NCI-H1417 (cell line): ENCODE measurements at regions not wholly inside any gene's neighbourhood (a gene's known extent, or its start where the extent isn't known, plus 50 kb on each side); places are given as distances from the start of the nearest gene placed in this dataset.
A peak's percentile ranks its signal among the peaks of the same experiment; 100 is the strongest.

ENCODE experiments used
- DNase-seq, 3 experiments: peaks; one replicate each; lab custom pipeline; 2025; lab: John Stamatoyannopoulos, UW

DNA sequence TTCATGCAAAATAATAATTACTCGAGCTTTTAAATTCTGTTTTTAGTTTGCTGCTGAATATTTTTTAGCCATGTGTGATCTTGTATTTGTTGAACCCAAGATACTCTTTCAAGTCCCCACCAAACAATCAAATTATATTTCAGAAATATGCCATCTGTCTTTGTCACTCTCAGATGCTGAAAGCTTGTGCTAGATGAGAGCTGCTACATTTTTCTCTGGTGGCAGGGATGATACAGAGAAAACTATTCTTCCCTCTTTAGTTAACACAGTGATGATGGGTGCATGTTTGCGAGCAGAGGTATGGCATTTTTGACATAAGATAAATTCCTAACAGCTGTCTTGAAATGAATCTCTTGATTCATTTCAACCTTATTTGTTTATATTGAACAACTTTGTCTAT, 100.6 kb upstream of the NPHP3 start:
- no peak for DNase-seq

DNA sequence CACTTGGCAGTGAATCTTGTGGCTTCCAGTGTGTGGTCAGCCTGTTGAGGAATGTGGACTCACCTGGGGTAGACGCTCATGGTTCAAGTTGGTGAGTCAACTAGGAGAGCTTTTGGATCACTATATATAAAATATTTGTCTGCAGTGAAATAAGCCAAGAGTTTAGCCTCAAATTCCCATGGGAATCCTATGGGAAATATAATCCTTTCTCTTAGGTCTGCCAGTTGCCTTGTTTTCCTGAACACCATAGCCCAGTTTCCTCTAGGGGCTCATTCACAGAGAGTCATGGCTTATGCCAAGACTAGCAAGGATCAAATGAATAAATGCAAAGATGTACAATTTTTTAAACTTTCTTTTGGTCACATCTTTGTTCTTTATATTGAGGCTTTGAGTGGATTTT, 100.1 kb upstream of the NPHP3 start:
- DNase-seq: no peak

DNA sequence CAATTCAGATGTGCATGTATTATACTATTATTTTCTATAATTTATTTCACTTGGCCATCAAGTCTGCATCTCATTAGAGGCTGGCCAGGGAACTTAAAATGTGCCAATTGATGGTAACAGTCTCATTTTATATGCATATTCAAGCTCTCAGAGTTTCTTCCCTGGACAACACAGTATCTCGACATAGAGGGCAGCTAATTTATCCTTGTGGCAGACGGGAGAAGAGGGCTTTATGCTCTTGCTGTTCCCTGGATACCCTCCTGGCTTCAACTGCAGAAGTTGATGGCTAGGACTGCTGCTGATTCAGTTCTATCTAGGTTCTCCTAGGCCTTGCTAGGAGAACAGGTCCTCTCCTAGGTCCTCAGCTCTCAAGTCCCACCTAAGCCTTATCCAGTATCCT, 99.1 kb upstream of the NPHP3 start:
- no peak for DNase-seq

DNA sequence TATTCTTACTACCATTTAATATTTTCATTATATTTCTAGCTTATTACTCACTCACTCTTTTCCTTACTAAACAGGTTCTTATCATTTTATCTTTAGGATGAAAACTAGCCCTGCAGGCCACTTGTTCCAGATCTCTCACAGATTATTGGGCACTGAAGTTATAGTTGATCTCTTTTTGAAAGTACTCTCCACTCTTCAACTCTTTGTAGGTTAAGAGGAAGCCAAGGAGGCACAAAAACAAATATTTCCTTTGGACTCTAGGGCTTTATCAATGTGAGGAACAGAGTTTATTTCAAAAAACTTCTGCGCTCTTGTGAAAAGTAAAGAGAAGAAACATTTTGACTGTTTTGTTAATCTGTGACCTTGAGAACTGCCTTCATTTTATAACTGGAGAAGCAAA, 96.0 kb upstream of the NPHP3 start:
- no peak for DNase-seq

DNA sequence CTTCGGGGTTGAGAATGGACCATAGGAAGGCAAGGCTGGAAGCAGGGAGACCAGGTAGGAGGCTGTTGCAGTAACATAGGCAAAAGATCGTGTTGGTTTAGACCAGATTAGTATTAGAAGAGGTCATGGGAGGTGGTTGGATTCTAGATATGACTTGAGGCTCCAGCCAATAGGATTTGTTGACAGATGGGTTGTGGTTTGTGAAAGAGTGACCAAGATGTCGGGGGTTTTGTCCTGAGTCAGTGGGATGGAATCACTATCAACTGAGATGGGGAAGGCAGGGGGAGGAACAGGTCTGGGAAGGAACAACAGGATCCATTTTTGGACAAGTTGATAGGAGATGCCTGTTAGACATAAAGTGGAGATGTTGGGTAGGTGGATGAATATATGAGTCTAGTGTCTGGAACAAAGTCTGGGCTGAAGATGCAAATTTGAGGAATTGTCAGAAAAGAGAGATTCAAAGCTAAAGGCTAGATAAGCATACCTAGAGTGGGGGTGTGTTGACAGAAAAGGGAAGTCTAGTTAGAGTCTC, 95.5 kb upstream of the NPHP3 start:
- DNase-seq: no peak

DNA sequence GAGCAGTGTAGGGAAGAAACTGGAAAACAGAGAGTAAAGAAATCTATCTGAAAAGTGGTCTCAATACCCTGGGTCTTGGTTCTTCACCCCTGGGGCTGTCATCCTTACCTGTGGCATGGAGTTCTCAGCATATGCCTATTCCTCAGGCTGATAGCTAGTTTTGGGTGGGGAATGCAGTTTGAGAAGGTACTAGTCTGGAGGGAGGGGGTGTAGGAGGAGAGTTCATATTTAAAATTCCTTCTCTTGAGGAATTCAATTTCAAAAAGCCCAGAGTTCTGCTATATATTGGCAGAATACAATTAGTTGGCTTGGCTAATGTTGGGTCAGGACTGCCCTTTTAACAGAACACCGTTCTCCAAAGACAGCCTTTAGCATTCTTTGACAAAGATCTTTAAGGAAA, 82.9 kb upstream of the NPHP3 start:
- DNase-seq: no peak

DNA sequence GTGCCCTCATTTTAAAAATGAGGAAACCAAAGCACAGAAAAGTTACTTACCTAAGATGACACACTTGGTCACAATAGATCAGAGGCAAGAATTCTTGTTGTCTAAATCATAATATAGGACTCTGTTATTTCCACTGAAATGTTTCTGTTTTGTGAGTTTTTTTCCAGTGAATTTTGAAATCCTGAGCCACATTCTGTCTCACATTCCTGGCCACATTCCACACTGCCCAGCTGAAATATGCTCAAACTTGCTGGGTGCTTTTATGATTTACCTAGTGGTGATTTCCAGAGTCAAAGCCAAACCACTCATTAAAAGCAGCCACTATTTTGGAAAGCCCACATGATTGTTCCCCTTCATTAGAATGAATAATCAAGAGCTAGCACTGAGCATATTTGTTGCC, 82.3 kb upstream of the NPHP3 start:
- no peak for DNase-seq

DNA sequence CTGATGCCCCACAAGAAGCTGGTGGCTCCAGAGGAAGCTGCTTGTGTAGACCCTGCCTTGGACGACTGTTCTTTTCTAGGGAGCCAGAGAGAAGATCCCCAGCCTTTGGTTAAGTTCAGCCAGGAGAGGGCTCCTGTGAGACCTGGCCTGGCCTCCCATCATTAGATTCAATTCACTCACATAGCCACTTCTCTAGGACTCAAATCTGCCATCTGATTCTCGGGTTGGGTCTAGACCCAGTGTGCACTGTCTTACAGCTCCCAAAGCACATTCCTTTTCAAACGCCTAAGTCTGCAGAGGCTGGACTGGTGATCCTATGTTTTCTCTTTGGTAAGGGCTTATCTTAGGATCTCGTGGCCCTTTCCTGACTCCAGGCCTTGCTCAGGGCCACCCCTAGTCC, 81.7 kb upstream of the NPHP3 start:
- peak in 1 of 3 experiments; percentile 10 for DNase-seq

DNA sequence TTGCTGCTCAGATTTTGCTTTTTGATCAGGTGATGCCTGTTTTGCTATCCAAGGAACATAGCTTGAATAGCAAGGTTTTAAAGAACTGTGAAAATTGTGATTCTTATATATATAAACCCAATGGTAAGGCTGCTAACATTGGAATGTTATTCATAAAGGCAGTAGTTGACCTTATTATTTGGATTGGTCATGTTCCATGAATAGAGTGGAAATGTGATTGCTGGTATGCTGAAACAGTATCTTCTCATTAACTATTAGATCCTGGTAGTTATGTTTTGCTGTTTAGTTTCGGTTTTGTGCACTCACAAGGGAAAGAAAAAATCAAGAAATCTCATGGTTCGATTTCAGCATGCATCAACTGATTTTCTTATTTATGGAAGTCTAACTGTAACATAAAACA, 78.7 kb upstream of the NPHP3 start:
- no peak for DNase-seq

DNA sequence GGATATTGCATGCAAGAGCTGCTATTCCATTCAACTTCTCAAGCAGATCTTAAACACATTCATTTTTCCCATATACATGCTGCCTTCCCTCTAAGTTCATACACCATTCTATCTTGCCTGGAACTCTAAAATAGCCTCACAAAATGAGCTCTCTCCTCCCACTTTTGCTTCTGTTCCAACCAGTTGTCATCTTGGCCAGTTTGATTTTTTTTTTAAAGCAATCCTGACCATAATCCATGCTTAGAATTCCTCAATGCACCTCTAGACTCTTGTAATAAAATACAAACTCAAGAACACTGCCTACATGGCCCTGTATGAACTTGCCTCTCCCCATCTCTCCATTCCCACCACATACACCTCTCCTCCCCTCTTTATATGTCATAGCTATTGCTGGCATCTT, 68.6 kb upstream of the NPHP3 start:
- DNase-seq: no peak

DNA sequence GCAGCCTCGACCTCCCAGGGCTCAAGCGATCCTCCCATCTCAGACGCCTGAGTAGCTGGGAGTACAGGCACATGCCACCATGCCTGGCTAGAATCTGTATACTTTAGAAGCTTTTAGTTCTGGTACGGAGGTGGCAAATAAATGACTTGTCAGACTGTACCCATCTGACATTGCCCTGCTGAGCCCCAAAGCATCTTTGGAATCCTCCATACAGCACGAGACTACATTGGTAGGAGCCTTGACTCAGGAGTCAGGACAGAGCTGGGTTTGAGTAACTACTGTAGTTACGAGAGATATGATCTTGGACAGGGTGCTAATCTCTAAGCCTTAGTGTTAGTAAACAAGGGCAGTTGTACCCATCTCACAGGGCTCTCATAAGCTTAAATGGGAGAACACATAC, 67.8 kb upstream of the NPHP3 start:
- DNase-seq: no peak

DNA sequence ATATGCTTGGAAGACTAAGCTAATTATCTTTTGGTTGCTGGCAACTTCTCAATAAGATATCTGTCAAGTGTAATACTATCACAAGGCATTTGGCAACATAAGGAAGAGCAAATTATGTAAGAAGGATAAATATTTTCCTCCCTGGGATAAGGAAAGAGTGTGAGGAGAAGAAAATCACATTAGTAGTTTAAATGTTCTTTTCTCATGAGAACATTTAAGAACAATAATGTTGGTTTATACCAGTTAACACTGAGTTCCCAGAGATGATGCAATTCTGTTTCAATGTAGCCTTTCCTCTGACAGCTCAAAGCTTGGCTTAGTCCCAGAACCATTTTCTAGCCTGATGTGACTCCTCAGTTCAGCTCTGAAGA, 66.1 kb upstream of the NPHP3 start:
- no peak for DNase-seq

DNA sequence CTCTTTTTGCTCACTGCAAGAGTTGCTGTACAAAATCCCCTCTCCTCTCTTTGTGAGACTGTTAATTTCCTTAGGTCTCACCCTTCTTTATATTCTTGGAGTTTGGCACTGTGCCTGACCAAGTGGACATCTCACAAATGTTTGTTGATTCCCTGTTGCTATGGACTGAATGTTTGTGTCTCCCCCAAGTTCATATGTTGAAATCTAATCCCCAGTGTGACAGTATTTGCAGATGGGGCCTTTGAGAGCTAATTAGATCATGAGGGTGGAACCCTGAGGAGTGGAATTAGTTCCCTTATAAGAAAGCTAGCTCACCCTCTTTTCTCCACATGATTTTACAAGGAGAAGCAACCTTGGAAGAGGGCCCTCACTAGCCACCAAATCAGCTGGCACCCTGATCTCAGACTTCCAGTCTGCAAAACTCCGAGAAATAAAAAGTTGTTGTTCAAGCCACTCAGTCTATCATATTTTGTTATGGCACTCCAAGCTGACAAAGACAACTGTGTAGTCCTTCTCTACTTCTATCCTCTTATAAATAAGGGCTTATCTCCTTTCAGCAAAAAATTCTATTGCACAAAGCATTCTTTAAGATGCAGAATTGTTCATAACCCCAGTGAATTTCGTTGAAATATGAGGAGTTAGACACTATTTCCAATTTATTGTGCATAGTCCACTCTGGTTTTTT, 65.5 kb upstream of the NPHP3 start:
- peak in 1 of 3 experiments; percentile 14 for DNase-seq

DNA sequence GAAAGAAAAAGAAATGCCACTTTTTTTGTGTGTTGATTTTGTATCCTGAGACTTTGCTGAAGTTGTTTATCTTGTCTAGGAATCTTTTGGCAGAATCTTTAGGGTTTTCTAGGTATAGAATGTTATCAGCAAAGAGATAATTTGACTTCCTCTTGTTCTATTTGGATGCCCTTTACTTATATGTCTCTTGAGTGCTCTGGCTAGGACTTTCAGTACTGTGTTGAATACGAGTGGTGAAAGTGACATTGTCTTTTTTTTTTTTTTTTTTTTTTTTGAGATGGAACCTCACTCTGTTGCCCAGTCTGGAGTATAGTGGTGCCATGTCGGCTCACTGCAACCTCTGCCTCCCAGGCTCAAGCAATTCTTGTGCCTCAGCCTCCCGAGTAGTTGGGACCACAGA, 64.7 kb upstream of the NPHP3 start:
- DNase-seq: no peak

DNA sequence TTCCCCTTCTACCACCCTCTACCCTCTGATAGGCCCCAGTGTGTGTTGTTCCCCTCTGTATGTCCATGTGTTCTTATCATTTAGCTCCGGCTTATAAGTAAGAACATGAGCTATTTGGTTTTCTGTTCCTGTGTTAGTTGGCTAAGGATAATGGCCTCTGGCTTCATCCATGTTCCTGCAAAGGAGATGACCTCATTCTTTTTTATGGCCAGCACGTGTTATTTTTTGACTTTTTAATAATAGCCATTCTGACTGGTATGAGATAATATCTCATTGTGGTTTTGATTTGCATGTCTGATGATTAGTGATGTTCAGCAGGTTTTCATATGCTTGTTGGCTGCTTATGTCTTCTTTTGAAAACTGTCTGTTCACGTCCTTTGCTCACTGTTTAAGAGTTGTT, 63.1 kb upstream of the NPHP3 start:
- DNase-seq: no peak

DNA sequence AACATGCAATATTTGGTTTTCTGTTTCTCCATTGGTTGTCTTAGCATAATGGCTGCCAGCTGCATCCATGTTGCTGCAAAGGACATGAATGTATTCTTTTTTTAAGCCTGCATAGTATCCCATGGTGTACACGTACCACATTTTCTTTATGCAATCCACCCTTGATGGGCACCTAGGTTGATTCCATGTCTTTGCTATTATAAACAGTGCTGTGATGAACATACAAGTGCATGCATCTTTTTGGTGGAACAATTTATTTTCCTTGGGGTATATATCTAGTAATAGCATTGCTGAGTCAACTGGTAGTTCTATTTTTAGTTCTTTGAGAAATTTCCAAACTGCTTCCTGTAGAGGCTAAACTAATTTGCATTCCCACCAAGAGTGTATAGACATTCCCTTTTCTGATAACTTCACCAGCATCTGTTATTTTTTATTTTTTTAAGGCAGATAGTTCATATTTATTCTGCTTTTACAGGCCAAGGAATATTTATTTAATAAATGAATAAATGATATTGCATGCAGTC, 62.4 kb upstream of the NPHP3 start:
- DNase-seq: no peak

DNA sequence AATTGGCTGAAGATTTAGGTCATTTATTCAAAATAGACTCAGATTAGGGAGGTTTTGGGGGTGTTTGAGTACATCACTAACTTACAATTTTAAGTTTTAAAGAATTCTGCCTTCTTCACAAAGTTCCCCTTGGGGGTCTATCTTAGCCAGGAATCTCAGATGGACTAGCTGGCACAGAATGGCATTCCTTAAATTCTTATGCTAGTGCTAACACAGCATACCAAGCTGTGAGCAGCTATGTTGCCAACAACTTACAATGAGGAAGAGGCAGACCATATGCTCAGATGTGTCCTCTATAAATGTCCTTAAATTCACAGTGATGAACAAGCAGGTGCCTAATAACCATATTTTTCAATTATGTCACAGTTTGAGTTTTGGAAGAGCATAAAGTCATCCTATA, 60.9 kb upstream of the NPHP3 start:
- DNase-seq: no peak

DNA sequence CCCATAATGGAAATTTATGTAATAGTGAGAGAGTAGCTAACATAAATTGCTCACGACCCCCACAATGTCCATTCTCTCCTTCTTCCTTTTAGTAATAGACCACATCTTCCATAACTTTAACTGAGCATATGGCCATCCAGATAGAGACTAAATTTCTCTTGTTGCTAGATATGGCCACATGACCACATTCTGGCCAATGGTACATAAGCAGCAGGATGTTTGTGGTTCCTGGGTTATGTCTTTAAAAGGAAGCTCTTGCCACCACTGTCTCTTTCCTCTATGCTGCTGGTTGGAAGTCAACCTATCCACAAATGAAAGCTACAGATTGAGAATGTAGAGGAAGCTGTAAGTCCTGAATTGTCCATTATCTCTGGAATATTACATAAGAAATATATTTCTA, 59.7 kb upstream of the NPHP3 start:
- DNase-seq: no peak

DNA sequence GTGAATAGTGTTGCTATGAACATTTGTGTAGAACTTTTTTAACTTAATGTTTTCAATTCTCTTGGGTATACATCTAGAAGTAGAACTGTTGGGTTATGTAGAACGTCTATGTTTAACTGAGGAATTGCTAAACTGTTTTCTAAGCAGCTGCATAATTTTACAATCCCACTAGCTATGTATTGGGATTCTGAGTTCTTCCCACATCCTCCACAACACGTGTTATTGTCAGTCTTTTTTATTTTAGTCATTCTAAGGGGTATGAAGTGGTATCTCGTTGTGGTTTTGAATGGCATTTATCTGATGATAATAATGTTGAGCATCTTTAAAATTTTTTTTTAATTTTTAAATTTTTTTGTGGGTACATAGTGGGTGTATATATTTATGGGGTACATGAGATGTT, 55.0 kb upstream of the NPHP3 start:
- DNase-seq: no peak

DNA sequence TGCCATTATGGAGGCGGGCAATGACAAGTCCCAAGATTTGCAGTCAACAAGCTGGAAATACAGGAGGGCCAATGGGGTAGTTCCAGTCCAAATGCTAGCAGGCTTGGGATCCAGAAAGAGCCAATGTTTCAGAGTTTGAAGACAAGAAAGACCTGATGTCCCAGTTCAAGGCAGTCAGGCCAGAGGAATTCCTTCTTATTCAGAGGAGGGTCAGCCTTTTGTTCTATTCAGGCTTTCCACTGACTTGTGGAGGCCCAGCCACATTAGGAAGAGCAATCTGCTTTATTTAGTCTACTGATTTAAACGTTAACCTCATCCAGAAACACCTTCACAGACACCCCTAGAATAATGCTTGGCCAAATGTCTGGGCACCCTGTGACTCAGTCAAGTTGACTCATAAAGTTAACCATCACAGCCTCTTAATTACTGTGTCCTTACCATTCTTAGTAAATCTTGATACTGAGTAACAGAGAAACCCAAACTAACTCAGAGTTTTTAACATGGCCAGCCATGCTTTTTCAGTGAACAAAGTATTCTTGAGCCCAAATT, 50.9 kb upstream of the NPHP3 start:
- no peak for DNase-seq

DNA sequence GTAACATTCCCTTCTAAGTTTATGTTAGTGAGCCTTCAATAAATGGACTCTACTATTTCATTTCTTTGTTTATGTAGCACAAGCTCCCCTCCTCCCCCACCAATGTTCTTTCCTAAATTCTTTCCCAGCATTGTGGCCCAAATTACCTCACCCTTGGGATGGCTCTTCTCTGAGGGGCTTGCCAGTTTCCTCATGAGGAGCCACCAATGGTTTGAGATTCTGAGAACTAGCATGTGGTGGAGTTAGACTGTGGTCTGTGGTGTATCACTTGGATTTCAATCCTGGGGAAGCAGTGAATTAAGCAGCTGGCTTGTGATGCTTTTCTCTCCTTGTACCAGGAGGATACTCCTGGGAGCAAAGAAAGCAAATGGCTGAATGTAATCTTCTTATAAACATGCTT, 50.0 kb upstream of the NPHP3 start:
- DNase-seq: no peak
